Endodermal cell (in vitro differentiated cells): ENCODE measurements at regions not wholly inside any gene's neighbourhood (a gene's known extent, or its start where the extent isn't known, plus 50 kb on each side); places are given as distances from the start of the nearest gene placed in this dataset.

Source experiments
- DNase-seq: peaks from one replicate; pipeline ENCODE4 v3.0.0-alpha.2; 2017
- H3K27ac ChIP-seq: 2 replicates; pipeline ENCODE4 v1.5.1; 2013; ENCODE audit warnings: mild to moderate bottlenecking, low read depth, low read length, moderate library complexity
- H3K27me3 ChIP-seq: 2 replicates; pipeline ENCODE4 v1.6.1; 2013; ENCODE audit warnings: mild to moderate bottlenecking, low read length, moderate library complexity; ENCODE audit not compliant: insufficient read depth, control insufficient read depth, poor library complexity, severe bottlenecking
- H3K36me3 ChIP-seq: 2 replicates; pipeline ENCODE4 v1.7.0; 2013; ENCODE audit warnings: mild to moderate bottlenecking, low read length, moderate library complexity; ENCODE audit not compliant: control insufficient read depth, insufficient read depth
- H3K4me1 ChIP-seq: one replicate; pipeline ENCODE4 v1.7.0; 2013; ENCODE audit warnings: low read length; ENCODE audit not compliant: control insufficient read depth, insufficient read depth
- H3K4me3 ChIP-seq: 2 replicates; pipeline ENCODE4 v1.5.1; 2013; ENCODE audit warnings: mild to moderate bottlenecking, low read length, moderate library complexity
- H3K9ac ChIP-seq: 2 replicates; pipeline ENCODE4 v1.6.1; 2013; ENCODE audit warnings: mild to moderate bottlenecking, low read length, moderate library complexity; ENCODE audit not compliant: poor library complexity, severe bottlenecking; ENCODE audit errors: extremely low read depth
- H3K9me3 ChIP-seq: 2 replicates; pipeline ENCODE4 v1.6.1; 2013; ENCODE audit warnings: mild to moderate bottlenecking, low read length, moderate library complexity; ENCODE audit not compliant: control insufficient read depth
- H3K27ac Mint-ChIP-seq: 2 replicates; pipeline ENCODE4 v1.8.0; 2020; ENCODE audit warnings: mixed read lengths
- H3K27me3 Mint-ChIP-seq: 2 replicates; pipeline ENCODE4 v1.8.0; 2021; ENCODE audit warnings: mild to moderate bottlenecking, mixed read lengths; ENCODE audit not compliant: insufficient read depth
- H3K36me3 Mint-ChIP-seq: 2 replicates; pipeline ENCODE4 v1.8.0; 2020; ENCODE audit warnings: low read depth, mixed read lengths
- H3K4me1 Mint-ChIP-seq: 2 replicates; pipeline ENCODE4 v1.8.0; 2020; ENCODE audit warnings: mixed read lengths
- H3K4me3 Mint-ChIP-seq: 2 replicates; pipeline ENCODE4 v1.8.0; 2020; ENCODE audit warnings: mild to moderate bottlenecking, moderate library complexity, mixed read lengths
- H3K9me3 Mint-ChIP-seq: 2 replicates; pipeline ENCODE4 v1.8.0; 2020; ENCODE audit warnings: mild to moderate bottlenecking, mixed read lengths
- WGBS, 2 experiments: methylation state at CpG; one replicate each; pipeline versions ENCODE4 v1.1.5 to v1.1.7; 2013; ENCODE audit warnings: missing lambda C conversion rate in 2 of 2, mixed read lengths in 1 of 2; ENCODE audit not compliant: insufficient coverage in 1 of 2, insufficient read length in 1 of 2; 5-methylcytosine and 5-hydroxymethylcytosine counted together
- TF ChIP-seq, protein P1 (sequence below): fragments of 200-600 bp; sonication (generic); conservative IDR thresholded peaks from 2 replicates; pipeline ENCODE4 v1.5.0; 2021; ENCODE audit warnings: antibody characterized with exemption, mild to moderate bottlenecking

DNA sequence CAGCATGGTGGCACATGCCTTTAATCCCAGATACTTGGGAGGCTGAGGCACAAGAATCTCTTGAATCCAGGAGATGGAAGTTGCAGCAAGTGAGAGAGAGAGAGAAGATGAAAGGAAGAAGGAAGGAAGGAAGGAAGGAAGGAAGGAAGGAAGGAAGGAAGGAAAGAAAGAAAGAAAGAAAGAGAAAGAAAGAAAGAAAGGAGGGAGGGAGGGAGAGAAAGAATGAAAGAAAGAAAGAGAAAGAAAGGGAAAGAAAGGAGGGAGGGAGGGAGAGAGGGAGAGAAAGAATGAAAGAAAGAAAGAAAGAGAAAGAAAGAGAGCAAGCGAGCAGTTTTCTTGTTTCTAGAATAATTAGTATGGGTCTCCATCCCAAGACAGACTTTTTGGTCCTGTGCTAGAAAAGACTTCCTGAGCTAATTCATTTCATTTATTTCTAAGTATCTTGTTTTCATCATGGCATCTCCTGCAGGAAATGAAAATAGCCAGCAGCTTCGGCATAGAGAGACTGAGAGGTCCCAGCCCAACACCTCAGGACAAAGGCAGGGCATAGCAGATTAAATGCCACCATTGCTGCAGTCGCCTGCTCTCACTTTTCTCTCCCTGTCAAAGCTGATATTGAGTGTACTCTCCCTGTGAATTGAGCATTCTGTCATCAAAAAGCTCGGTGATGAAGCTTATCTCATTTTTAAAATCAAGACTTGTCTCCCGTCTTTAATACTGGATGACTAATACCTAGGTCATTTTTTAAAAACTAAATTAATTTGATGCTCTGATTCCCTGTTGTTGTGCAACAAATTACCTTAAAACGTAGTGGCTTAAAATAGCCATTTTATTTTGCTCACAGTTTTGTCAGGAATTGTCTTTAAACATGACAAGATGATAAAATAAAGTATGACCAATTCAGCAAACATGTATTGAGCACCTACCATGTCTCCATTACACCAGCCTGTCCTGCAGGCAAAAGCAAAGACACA, 91.8 kb upstream of the ADRA1B start:
- Histone ChIP-seq H3K4me3 (no peak overlapping the region), H3K27ac (no peak overlapping the region), H3K9ac (no peak overlapping the region), H3K4me1 (no peaks in the 10 kb centered on the region), H3K9me3 (no peaks in the 10 kb centered on the region), H3K36me3 (no peaks in the 10 kb centered on the region), H3K27me3 (no peaks in the 10 kb centered on the region)
- H3K27ac Mint-ChIP-seq, result no peak overlapping the region
- no peak for DNase-seq
- H3K9me3 Mint-ChIP-seq, result no peaks in the 10 kb centered on the region
- TF ChIP-seq, protein P1, sequence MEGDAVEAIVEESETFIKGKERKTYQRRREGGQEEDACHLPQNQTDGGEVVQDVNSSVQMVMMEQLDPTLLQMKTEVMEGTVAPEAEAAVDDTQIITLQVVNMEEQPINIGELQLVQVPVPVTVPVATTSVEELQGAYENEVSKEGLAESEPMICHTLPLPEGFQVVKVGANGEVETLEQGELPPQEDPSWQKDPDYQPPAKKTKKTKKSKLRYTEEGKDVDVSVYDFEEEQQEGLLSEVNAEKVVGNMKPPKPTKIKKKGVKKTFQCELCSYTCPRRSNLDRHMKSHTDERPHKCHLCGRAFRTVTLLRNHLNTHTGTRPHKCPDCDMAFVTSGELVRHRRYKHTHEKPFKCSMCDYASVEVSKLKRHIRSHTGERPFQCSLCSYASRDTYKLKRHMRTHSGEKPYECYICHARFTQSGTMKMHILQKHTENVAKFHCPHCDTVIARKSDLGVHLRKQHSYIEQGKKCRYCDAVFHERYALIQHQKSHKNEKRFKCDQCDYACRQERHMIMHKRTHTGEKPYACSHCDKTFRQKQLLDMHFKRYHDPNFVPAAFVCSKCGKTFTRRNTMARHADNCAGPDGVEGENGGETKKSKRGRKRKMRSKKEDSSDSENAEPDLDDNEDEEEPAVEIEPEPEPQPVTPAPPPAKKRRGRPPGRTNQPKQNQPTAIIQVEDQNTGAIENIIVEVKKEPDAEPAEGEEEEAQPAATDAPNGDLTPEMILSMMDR, result no peak
- H3K27me3 Mint-ChIP-seq, result peaks cover 4% of the 10 kb centered on the region
- 87 to 88% methylated on average over 5 to 6 of the region's 6 CpGs for WGBS, 2 experiments
- H3K36me3 Mint-ChIP-seq, result no peaks in the 10 kb centered on the region
- no peak overlapping the region for H3K4me3 Mint-ChIP-seq
- peaks cover 4% of the 10 kb centered on the region for H3K4me1 Mint-ChIP-seq

DNA sequence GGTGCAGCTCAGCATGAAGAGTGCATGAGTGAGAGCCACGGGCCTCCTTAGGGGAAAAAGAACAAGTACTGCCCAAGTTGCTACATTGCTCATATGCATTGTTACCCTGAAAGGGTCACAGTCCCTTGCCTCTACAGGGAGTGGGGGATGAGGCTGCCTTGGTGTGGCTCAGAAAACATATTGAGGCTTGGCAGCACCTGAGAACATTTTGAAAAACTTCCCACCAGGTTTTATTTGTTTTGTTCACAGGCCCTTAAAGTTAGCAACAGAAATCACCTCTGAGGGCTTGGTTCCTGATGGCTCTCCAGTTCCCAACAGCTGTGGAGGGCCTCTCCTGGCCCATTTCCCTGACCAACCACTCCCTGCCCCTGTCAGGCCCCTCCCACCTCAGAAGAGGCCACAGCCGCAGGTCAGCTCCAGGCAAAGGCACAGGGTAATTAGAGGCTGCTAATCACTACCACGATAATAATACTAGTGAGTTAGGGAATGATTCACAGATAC, 90.7 kb upstream of the ADRA1B start:
- H3K9me3 Mint-ChIP-seq, result no peaks in the 10 kb centered on the region
- H3K36me3 ChIP-seq, result no peaks in the 10 kb centered on the region
- H3K4me1 Mint-ChIP-seq, result no peaks in the 10 kb centered on the region
- TF ChIP-seq, protein P1, result no peak
- no peaks in the 10 kb centered on the region for H3K9me3 ChIP-seq
- no peak overlapping the region for H3K27ac Mint-ChIP-seq
- H3K4me1 ChIP-seq, result no peaks in the 10 kb centered on the region
- 67% methylated on average over 1 to 3 of the region's 3 CpGs for WGBS, 2 experiments
- H3K36me3 Mint-ChIP-seq, result no peaks in the 10 kb centered on the region
- no peak overlapping the region for H3K9ac ChIP-seq
- no peak overlapping the region for H3K4me3 ChIP-seq
- H3K4me3 Mint-ChIP-seq, result no peak overlapping the region
- no peak for DNase-seq
- no peak overlapping the region for H3K27ac ChIP-seq
- peaks cover 7% of the 10 kb centered on the region for H3K27me3 Mint-ChIP-seq
- H3K27me3 ChIP-seq, result peaks cover 2% of the 10 kb centered on the region

DNA sequence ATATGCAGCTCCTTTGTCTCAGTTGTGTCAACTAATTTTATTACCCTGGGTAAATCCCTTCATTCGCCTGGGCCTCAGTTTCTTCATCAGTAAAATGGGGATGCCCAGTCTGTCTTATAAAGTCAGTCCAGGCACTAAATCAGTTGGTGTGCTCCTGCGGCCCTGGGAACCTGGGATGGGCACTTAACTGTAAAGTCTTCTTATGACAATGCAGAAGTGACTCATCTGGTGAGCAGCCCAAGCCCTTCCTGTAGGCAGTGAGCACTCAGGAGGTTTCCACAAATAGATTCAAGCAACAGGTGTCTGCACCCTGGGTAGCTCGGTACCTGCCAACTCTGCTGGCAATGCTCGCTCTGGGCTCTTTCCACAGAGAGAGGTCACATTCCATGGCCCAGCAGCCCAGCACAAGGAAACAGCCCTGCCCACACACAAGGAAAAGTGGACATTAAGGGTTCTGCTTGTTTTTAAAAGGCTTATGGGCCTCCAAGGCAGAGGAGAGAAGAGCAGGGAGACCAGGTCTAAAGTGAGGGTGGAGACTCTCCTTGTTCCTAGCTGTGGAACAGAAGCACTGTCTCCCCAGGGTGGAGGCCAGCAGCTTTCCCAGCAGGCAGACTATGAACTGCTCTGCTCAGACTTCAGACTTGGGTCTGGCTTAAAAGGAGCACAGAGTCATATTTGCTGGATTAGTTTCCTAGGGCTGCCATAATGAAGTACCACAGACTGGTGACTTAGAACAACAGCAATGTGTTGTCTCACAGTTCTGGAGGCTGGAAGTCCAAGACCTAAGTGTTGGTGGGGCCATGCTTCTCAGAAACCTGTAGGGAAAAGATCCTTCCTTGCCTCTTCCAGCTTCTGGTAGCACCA, 89.7 kb upstream of the ADRA1B start:
- H3K27ac Mint-ChIP-seq, result no peak overlapping the region
- H3K9ac ChIP-seq, result no peak overlapping the region
- H3K4me1 Mint-ChIP-seq, result no peaks in the 10 kb centered on the region

More for the DNA sequence above, 89.7 kb upstream of the ADRA1B start:
- 89 to 97% methylated on average over 3 to 4 of the region's 4 CpGs for WGBS, 2 experiments
- no peaks in the 10 kb centered on the region for H3K9me3 Mint-ChIP-seq
- H3K36me3 Mint-ChIP-seq, result no peaks in the 10 kb centered on the region
- Histone ChIP-seq H3K36me3 (no peaks in the 10 kb centered on the region), H3K4me1 (no peaks in the 10 kb centered on the region), H3K27ac (no peak overlapping the region), H3K9me3 (no peaks in the 10 kb centered on the region), H3K4me3 (no peak overlapping the region), H3K27me3 (peaks cover 6% of the 10 kb centered on the region)
- no peak overlapping the region for H3K4me3 Mint-ChIP-seq
- DNase-seq, result no peak
- peaks cover 7% of the 10 kb centered on the region for H3K27me3 Mint-ChIP-seq
- TF ChIP-seq, protein P1, result no peak
